PFSK-1 (cell line): ENCODE measurements at regions not wholly inside any gene's neighbourhood (a gene's known extent, or its start where the extent isn't known, plus 50 kb on each side); places are given as distances from the start of the nearest gene placed in this dataset.

Experiments
- POLR2AphosphoS5 ChIP-seq: IDR thresholded peaks from 2 replicates; pipeline ENCODE4 v1.6.1; 2012; ENCODE audit warnings: low read depth, mild to moderate bottlenecking, control low read depth, low read length, moderate library complexity
- REST ChIP-seq, 2 experiments: IDR thresholded peaks; 2 replicates each; pipeline versions ENCODE4 v1.6.1 to v1.8.0; 2011 to 2012; ENCODE audit warnings: low read depth in 2 of 2, low read length in 2 of 2, control low read depth in 1 of 2, inconsistent platforms in 1 of 2, mild to moderate bottlenecking in 1 of 2, moderate library complexity in 1 of 2; ENCODE audit not compliant: insufficient read depth in 1 of 2
- SIN3A ChIP-seq: IDR thresholded peaks from 2 replicates; pipeline ENCODE4 v1.6.1; 2012; ENCODE audit warnings: mild to moderate bottlenecking, low read length, moderate library complexity, borderline replicate concordance; ENCODE audit not compliant: insufficient read depth

- TF ChIP-seq REST (IDR thresholded peaks at IDR 0.05; ENCODE audit: insufficient read depth in 1 of 2, low read depth in 2 of 2, low read length in 2 of 2) (no peak), POLR2AphosphoS5 (no peak), SIN3A (no peak)
These were observed 113.3 kb upstream of the ERCC4 start for GRCh38 chr16:13806671-13807070.
